Brain microvascular endothelial cell (primary cell): ENCODE measurements at regions not wholly inside any gene's neighbourhood (a gene's known extent, or its start where the extent isn't known, plus 50 kb on each side); places are given as distances from the start of the nearest gene placed in this dataset.

Source experiments
- DNase-seq: peaks from one replicate; pipeline ENCODE4 v3.0.0-alpha.2; 2020
- H3K27ac ChIP-seq: fragments of 250-450 bp; sonication (Bioruptor Pico); 2 replicates; pipeline ENCODE4 v1.5.1; 2020; ENCODE audit warnings: mild to moderate bottlenecking, moderate library complexity
- H3K27me3 ChIP-seq: fragments of 250-450 bp; sonication (Bioruptor Pico); replicated peaks from 2 replicates; pipeline ENCODE4 v1.5.1; 2020; ENCODE audit warnings: mild to moderate bottlenecking
- H3K36me3 ChIP-seq: fragments of 250-450 bp; sonication (Bioruptor Pico); replicated peaks from 2 replicates; pipeline ENCODE4 v1.5.1; 2020; ENCODE audit warnings: mild to moderate bottlenecking
- H3K4me3 ChIP-seq: 2 replicates; pipeline ENCODE4 v1.5.1; 2011; ENCODE audit warnings: low read depth, mild to moderate bottlenecking, control low read depth, low read length, moderate library complexity
- CTCF ChIP-seq: IDR thresholded peaks from 2 replicates; pipeline ENCODE4 v1.5.1; 2011; ENCODE audit warnings: low read depth, mild to moderate bottlenecking, moderate library complexity, low read length, control low read depth, inconsistent platforms; ENCODE audit errors: missing control alignments
- in situ Hi-C: cut with HindIII; loops from 2 replicates; pipeline ENCODE4 v1.10.0; 2017; ENCODE audit warnings: low sequenced_read_pairs, low pct_ligation_motif_present

- no peaks in the 10 kb centered on the region for H3K36me3 ChIP-seq
- H3K4me3 ChIP-seq = no peak overlapping the region
- no peak for DNase-seq
- no peak for TF ChIP-seq CTCF
- H3K27ac ChIP-seq = no peak overlapping the region
- H3K27me3 ChIP-seq = no peaks in the 10 kb centered on the region
- in situ Hi-C loops = no loop called here
These were observed 814.2 kb upstream of the GRAMD2B start for GRCh38 chr5:125609011-125609410.

- in situ Hi-C loops = no loop called here
- Histone ChIP-seq H3K36me3 (no peaks in the 10 kb centered on the region), H3K27me3 (no peaks in the 10 kb centered on the region), H3K4me3 (no peak overlapping the region), H3K27ac (no peak overlapping the region)
- no peak for TF ChIP-seq CTCF
- no peak for DNase-seq
These were observed 812.3 kb upstream of the GRAMD2B start for GRCh38 chr5:125610892-125611291.

GRCh38 chr5:125611541-125611940 is 811.7 kb upstream of the GRAMD2B start:
- Histone ChIP-seq H3K27ac (no peak overlapping the region), H3K36me3 (no peaks in the 10 kb centered on the region), H3K27me3 (no peaks in the 10 kb centered on the region), H3K4me3 (no peak overlapping the region)
- DNase-seq = no peak
- in situ Hi-C loops = no loop called here
- TF ChIP-seq CTCF = no peak

- DNase-seq = no peak
- no peak for TF ChIP-seq CTCF
- Histone ChIP-seq H3K36me3 (no peaks in the 10 kb centered on the region), H3K4me3 (no peak overlapping the region), H3K27ac (no peak overlapping the region), H3K27me3 (no peaks in the 10 kb centered on the region)
- in situ Hi-C loops = no loop called here
These were observed 811.0 kb upstream of the GRAMD2B start for GRCh38 chr5:125612181-125612721.

GRCh38 chr5:125612776-125613175 is 810.4 kb upstream of the GRAMD2B start:
- no peak for DNase-seq
- H3K27me3 ChIP-seq = no peaks in the 10 kb centered on the region
- H3K36me3 ChIP-seq = no peaks in the 10 kb centered on the region
- TF ChIP-seq CTCF = no peak
- H3K27ac ChIP-seq = no peak overlapping the region
- H3K4me3 ChIP-seq = no peak overlapping the region
- in situ Hi-C loops = no loop called here

- no peak for DNase-seq
- in situ Hi-C loops = no loop called here
- no peak overlapping the region for H3K4me3 ChIP-seq
- H3K36me3 ChIP-seq = no peaks in the 10 kb centered on the region
- H3K27ac ChIP-seq = no peak overlapping the region
- no peaks in the 10 kb centered on the region for H3K27me3 ChIP-seq
- no peak for TF ChIP-seq CTCF
These were observed 793.0 kb upstream of the GRAMD2B start for GRCh38 chr5:125630237-125630636.
